HCT116 (cell line): ENCODE measurements at regions not wholly inside any gene's neighbourhood (a gene's known extent, or its start where the extent isn't known, plus 50 kb on each side); places are given as distances from the start of the nearest gene placed in this dataset.

Experiments
- ATAC-seq: fragments of 200-7000 bp; cut with Tn5 transposase; 2 replicates; pipeline ENCODE4 v1.9.1; 2020; ENCODE audit warnings: mild to moderate bottlenecking, moderate library complexity
- BruUV-seq: library from RNA; stranded (reverse); fragments of 400-500 nt; replicated peaks from 2 replicates; lab custom pipeline; 2021; lab: Mats Ljungman, UMichigan
- CTCF ChIA-PET: fragments of 300-600 bp; sonication (Branson Sonifier 250); formaldehyde crosslinking; loops from one replicate; lab custom pipeline; 2021; ENCODE audit warnings: antibody characterized with exemption; lab: Charles Lee
- POLR2A ChIA-PET: fragments of 300-600, 350-600 bp; sonication (Branson Sonifier 250); formaldehyde crosslinking; loops from one replicate; lab custom pipeline; 2021; ENCODE audit warnings: antibody characterized with exemption; lab: Charles Lee
- RAD21 ChIA-PET, 2 experiments: fragments of 300-600 bp; sonication (Branson Sonifier 250); formaldehyde crosslinking; loops; one replicate each; lab custom pipeline; 2023; ENCODE audit warnings: low total read pairs in 2 of 2; ENCODE audit not compliant: uncharacterized antibody in 2 of 2, unreplicated experiment in 2 of 2, low non-redundant PET in 1 of 2; lab: Charles Lee
- DNase-seq: peaks from one replicate; pipeline ENCODE4 v3.0.0-alpha.2; 2010; ENCODE audit warnings: low read depth, low spot score
- H2AFZ ChIP-seq: fragments of 200-600 bp; shearing (Covaris generic), sonication (generic); 2 replicates; pipeline ENCODE4 v1.6.1; 2017; ENCODE audit warnings: low read depth, mixed run types, mixed read lengths, antibody characterized with exemption, low read length; ENCODE audit not compliant: poor library complexity, severe bottlenecking
- H3K27ac ChIP-seq: 2 replicates; pipeline ENCODE4 v1.5.1; 2012; ENCODE audit warnings: low read depth, low read length
- H3K27me3 ChIP-seq: fragments of 200-600 bp; sonication (generic); 2 replicates; pipeline ENCODE4 v1.6.1; 2016; ENCODE audit warnings: mixed run types, low read length, mixed read lengths; ENCODE audit not compliant: insufficient read depth
- H3K36me3 ChIP-seq, 2 experiments: fragments of 200-500 bp in 1 of 2; fragments of 200-600 bp in 1 of 2; sonication (Bioruptor generic) in 1 of 2; sonication (generic) in 1 of 2; 2 replicates each; pipeline versions ENCODE4 v1.5.1 to v1.6.1; 2014 to 2016; ENCODE audit warnings: low read length in 2 of 2, inconsistent platforms in 1 of 2, mixed read lengths in 1 of 2, mixed run types in 1 of 2; ENCODE audit not compliant: insufficient read depth in 2 of 2, control insufficient read depth in 1 of 2
- H3K4me1 ChIP-seq, 2 experiments: fragments of 200-600 bp in 1 of 2; sonication (generic) in 1 of 2; 2 replicates each; pipeline versions ENCODE4 v1.5.1 to v1.6.1; 2012 to 2017; ENCODE audit warnings: low read length in 2 of 2, inconsistent platforms in 1 of 2, mild to moderate bottlenecking in 1 of 2, mixed read lengths in 1 of 2, mixed run types in 1 of 2, moderate library complexity in 1 of 2; ENCODE audit not compliant: insufficient read depth in 2 of 2, control insufficient read depth in 1 of 2
- H3K4me2 ChIP-seq: fragments of 200-600 bp; sonication (generic); 2 replicates; pipeline ENCODE4 v1.6.1; 2017; ENCODE audit warnings: mixed run types, low read length, mixed read lengths
- H3K4me3 ChIP-seq, 2 experiments: fragments of 200-600 bp in 1 of 2; sonication (generic) in 1 of 2; replicated peaks in 1 of 2; 2 replicates each; pipeline ENCODE4 v1.5.1; 2011 to 2016; ENCODE audit warnings: low read length in 2 of 2, control low read depth in 1 of 2, low read depth in 1 of 2, mild to moderate bottlenecking in 1 of 2, mixed read lengths in 1 of 2, mixed run types in 1 of 2
- H3K79me2 ChIP-seq: fragments of 200-600 bp; sonication (generic); 2 replicates; pipeline ENCODE4 v1.6.1; 2017; ENCODE audit warnings: mild to moderate bottlenecking, mixed run types, low read length, moderate library complexity, mixed read lengths; ENCODE audit not compliant: insufficient read depth
- H3K9ac ChIP-seq: fragments of 200-600 bp; sonication (generic); 2 replicates; pipeline ENCODE4 v1.6.1; 2016; ENCODE audit warnings: low read length, mixed read lengths
- H3K9me2 ChIP-seq: fragments of 200-600 bp; sonication (generic), shearing (Covaris generic); 2 replicates; pipeline ENCODE4 v1.6.1; 2017; ENCODE audit warnings: mixed run types, mild to moderate bottlenecking, moderate library complexity; ENCODE audit not compliant: insufficient read depth
- H3K9me3 ChIP-seq, 2 experiments: fragments of 200-500 bp in 1 of 2; fragments of 200-600 bp in 1 of 2; sonication (Bioruptor generic) in 1 of 2; sonication (generic) in 1 of 2; 2 replicates each; pipeline ENCODE4 v1.6.1; 2014 to 2017; ENCODE audit warnings: low read length in 2 of 2, mixed read lengths in 2 of 2, inconsistent platforms in 1 of 2, low read depth in 1 of 2, mild to moderate bottlenecking in 1 of 2, mixed run types in 1 of 2, moderate library complexity in 1 of 2; ENCODE audit not compliant: control insufficient read depth in 1 of 2, insufficient read depth in 1 of 2
- H4K20me1 ChIP-seq: fragments of 200-600 bp; sonication (generic), shearing (Covaris generic); 2 replicates; pipeline ENCODE4 v1.6.1; 2017; ENCODE audit warnings: mixed run types, mild to moderate bottlenecking, moderate library complexity; ENCODE audit not compliant: insufficient read depth
- CTCF ChIP-seq, 3 experiments: fragments of 200-600 bp in 1 of 3; sonication (generic) in 1 of 3; IDR thresholded peaks in 2 of 3; conservative IDR thresholded peaks in 1 of 3; 2 replicates each; pipeline ENCODE4 v1.5.1; 2012 to 2017; ENCODE audit warnings: low read depth in 2 of 3, low read length in 2 of 3, antibody characterized with exemption in 1 of 3, borderline replicate concordance in 1 of 3, control low read depth in 1 of 3, mild to moderate bottlenecking in 1 of 3, mixed read lengths in 1 of 3, mixed run types in 1 of 3, moderate library complexity in 1 of 3; ENCODE audit not compliant: insufficient read depth in 1 of 3
- EGR1 ChIP-seq: IDR thresholded peaks from 2 replicates; pipeline ENCODE4 v1.6.1; 2012; ENCODE audit warnings: low read depth
- ELF1 ChIP-seq: IDR thresholded peaks from 2 replicates; pipeline ENCODE4 v1.6.1; 2012; ENCODE audit warnings: low read depth, borderline replicate concordance
- EZH2 ChIP-seq: fragments of 200-600 bp; sonication (generic); IDR thresholded peaks from 2 replicates; pipeline ENCODE4 v1.6.1; 2017; ENCODE audit warnings: antibody characterized with exemption, mixed run types
- POLR2AphosphoS5 ChIP-seq: IDR thresholded peaks from 2 replicates; pipeline ENCODE4 v1.6.1; 2011; ENCODE audit warnings: mild to moderate bottlenecking, low read depth, low read length, moderate library complexity
- REST ChIP-seq: IDR thresholded peaks from 2 replicates; pipeline ENCODE4 v1.6.1; 2012; ENCODE audit warnings: low read depth
- SP1 ChIP-seq: IDR thresholded peaks from 2 replicates; pipeline ENCODE4 v1.6.1; 2012; ENCODE audit warnings: low read depth
- SRF ChIP-seq: IDR thresholded peaks from 2 replicates; pipeline ENCODE4 v1.6.1; 2012; ENCODE audit warnings: low read depth
- YY1 ChIP-seq: IDR thresholded peaks from 2 replicates; pipeline ENCODE4 v1.6.1; 2011; ENCODE audit warnings: low read length, low read depth, moderate library complexity, mild to moderate bottlenecking; ENCODE audit not compliant: insufficient replicate concordance; ENCODE audit errors: extremely low read depth
- ZFX ChIP-seq: fragments of 450-650 bp; IDR thresholded peaks from 2 replicates; pipeline ENCODE4 v1.6.1; 2017
- intact Hi-C: fragments of 100-400 bp; cut with micrococcal nuclease; formaldehyde crosslinking; loops from 2 replicates; pipeline ENCODE4 v1.10.0; 2022

- Histone ChIP-seq H3K9me2 (no peaks in the 10 kb centered on the region), H3K36me3 (no peaks in the 10 kb centered on the region), H3K4me1 (no peaks in the 10 kb centered on the region), H3K9ac (no peak overlapping the region), H3K27me3 (peaks cover 51% of the 10 kb centered on the region), H4K20me1 (no peaks in the 10 kb centered on the region), H3K79me2 (no peaks in the 10 kb centered on the region), H2AFZ (no peak overlapping the region), H3K27ac (no peak overlapping the region), H3K9me3 (no peaks in the 10 kb centered on the region), H3K4me2 (no peak overlapping the region), H3K4me3 (no peak overlapping the region)
- RAD21 ChIA-PET, result no interaction called here
- no peak for TF ChIP-seq ELF1
- no peak for TF ChIP-seq POLR2AphosphoS5
- no peak for TF ChIP-seq SRF
- no peak for TF ChIP-seq SP1
- no peak for TF ChIP-seq EGR1
- no peak for TF ChIP-seq EZH2
- no peak for TF ChIP-seq YY1
- no peak for TF ChIP-seq ZFX
- no peak for TF ChIP-seq CTCF (IDR thresholded peaks at IDR 0.05 in 2 of 3, conservative IDR thresholded peaks at IDR 0.05 in 1 of 3; ENCODE audit: borderline replicate concordance in 1 of 3, insufficient read depth in 1 of 3, low read depth in 2 of 3, low read length in 2 of 3)
- no peak for TF ChIP-seq REST
- DNase-seq (no peak), ATAC-seq (no peak)
- intact Hi-C loops, result no loop called here
- CTCF ChIA-PET, result no interaction called here
- no TSS peak for BruUV-seq
- POLR2A ChIA-PET, result no interaction called here
These were observed 401.7 kb upstream of the SPRED2 start for GRCh38 chr2:65834062-65834461.
